ENCODE measurements at regions not wholly inside any gene's neighbourhood (a gene's known extent, or its start where the extent isn't known, plus 50 kb on each side); places are given as distances from the start of the nearest gene placed in this dataset.
A peak's percentile ranks its signal among the peaks of the same experiment; 100 is the strongest.

DNA sequence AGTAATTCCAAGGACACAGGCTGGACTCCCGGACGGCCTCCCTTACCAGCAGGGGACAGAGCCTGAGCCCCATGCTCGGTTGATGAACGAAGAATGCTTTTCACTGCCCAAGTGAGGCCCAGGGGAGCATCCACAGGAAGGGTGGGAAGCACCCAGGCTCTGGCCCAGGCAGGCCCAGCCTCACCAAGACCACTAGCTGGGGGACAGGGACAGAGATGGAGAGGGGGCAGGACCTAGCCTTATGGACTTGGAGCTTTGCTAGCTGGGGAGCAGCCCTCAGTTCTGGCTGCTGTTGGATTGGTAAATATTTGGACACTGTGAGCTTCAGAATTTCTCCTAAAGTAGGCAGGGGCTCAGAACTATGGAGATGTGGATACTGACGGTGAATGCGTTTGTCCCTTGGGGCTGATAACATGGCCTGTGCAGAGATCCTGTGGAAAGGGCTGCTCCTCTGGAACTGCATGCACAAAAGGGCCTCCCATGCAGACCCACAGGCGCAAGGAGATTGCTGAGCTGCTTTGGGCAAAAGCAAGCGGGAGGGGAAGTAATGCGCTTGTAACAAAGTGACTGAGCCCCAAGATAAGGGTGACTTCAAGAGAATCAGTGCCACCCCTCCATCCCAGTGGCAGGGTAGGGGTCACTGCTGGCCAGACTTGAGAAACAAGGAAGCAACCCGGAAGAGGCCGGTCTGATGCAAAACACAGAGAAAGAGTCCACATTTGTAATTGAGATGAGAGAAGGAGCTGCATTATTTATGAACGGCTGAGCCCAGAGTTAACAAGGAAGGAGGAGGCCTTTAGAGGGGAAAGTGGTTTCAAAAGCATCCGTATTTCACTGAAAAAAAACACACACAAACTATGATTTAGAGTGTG lies 70.1 kb upstream of the MEF2A start:
- H3K4me3 ChIP-seq (ENCODE audit: low read depth, low read length): no peak overlapping the region
- TF ChIP-seq, protein P1, sequence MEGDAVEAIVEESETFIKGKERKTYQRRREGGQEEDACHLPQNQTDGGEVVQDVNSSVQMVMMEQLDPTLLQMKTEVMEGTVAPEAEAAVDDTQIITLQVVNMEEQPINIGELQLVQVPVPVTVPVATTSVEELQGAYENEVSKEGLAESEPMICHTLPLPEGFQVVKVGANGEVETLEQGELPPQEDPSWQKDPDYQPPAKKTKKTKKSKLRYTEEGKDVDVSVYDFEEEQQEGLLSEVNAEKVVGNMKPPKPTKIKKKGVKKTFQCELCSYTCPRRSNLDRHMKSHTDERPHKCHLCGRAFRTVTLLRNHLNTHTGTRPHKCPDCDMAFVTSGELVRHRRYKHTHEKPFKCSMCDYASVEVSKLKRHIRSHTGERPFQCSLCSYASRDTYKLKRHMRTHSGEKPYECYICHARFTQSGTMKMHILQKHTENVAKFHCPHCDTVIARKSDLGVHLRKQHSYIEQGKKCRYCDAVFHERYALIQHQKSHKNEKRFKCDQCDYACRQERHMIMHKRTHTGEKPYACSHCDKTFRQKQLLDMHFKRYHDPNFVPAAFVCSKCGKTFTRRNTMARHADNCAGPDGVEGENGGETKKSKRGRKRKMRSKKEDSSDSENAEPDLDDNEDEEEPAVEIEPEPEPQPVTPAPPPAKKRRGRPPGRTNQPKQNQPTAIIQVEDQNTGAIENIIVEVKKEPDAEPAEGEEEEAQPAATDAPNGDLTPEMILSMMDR (IDR thresholded peaks at IDR 0.05; ENCODE audit: insufficient read depth, low read depth, low read length): no peak
- DNase-seq (ENCODE audit: low read depth): peak; percentile 49

DNA sequence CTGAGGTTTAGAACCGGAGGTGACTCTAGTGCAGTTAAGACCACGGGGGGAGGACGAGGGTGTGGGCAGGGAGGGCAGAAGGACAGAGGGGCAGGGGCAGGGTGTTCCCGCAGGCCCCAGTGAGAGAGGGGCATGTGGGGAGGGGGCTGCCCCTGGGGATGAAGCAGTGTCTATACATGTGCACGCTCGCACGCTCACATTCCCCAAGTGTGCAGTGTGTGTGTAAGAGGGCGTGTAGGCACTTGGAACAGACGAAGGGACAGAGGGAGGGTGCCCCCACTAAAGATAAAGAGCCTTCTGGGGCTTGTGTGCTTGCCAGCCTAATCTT lies 69.5 kb upstream of the MEF2A start:
- DNase-seq (ENCODE audit: low read depth): no peak
- no peak overlapping the region for H3K4me3 ChIP-seq (ENCODE audit: low read depth, low read length)
- TF ChIP-seq, protein P1 (IDR thresholded peaks at IDR 0.05; ENCODE audit: insufficient read depth, low read depth, low read length): no peak

DNA sequence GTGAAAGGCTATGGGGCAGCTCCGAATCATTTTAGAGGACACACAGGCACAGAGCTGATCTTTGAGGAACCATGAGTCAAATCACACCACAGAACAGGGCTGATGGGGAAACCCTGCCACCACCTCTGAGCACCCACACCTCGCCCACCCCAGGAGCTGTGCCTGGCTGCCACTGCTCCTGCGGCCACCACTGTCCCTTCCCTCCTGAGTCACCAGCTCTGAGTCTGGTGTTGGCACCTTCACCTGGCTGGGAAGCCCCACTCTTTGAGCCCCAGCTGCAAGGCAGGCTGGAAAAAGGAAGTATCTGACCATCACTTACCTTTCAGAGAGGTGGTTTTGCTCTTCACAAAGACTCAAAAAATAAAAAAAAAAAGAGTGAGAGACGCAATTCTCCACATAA lies 63.6 kb upstream of the MEF2A start:
- TF ChIP-seq, protein P1 (IDR thresholded peaks at IDR 0.05; ENCODE audit: insufficient read depth, low read depth, low read length): no peak
- DNase-seq (ENCODE audit: low read depth): no peak
- H3K4me3 ChIP-seq (ENCODE audit: low read depth, low read length): no peak overlapping the region

- TF ChIP-seq, protein P1 (IDR thresholded peaks at IDR 0.05; ENCODE audit: insufficient read depth, low read depth, low read length): no peak
- no peak for DNase-seq (ENCODE audit: low read depth)
- H3K4me3 ChIP-seq (ENCODE audit: low read depth, low read length): no peak overlapping the region
Measured at GRCh38 chr15:99502661-99503060, 63.1 kb upstream of the MEF2A start.

- H3K4me3 ChIP-seq (ENCODE audit: low read depth, low read length): no peak overlapping the region
- DNase-seq (ENCODE audit: low read depth): no peak
- TF ChIP-seq, protein P1 (IDR thresholded peaks at IDR 0.05; ENCODE audit: insufficient read depth, low read depth, low read length): no peak
Measured at GRCh38 chr15:99503411-99503810, 62.4 kb upstream of the MEF2A start.

DNA sequence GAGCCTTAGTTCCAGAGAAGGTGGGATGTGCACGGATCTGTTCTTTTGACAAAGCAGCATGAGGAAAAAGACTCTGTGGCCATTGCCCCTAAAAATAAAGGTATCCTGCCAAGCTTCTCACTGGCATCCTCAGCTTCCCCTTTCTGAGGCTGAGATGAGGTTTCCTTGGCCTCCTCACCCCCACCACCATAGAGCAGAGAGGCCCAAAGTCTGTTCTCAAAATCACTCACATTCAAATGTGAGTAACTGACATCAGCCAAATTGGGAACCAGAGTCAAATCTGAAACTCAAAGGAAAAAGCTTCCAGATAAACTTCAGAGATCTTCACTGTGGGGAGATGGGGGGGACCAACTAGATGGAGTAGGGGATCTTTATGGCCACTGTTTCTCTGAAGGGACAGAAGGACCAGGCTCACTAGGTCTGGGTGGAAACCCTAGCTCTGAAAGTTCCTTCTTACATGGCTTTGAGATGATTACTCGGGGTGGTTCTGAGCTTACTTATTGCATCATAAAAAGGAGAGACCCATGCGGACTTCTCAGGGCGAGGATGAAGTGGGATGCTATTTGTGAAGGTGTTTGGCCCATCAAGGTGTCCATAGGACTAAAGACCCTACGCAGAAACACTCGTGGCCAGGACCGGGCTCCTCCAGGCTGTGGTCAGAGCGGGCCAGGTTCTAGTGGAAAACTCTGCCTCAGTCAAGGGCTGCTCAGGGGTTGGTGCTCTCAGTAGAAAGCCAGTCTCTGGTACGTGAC lies 61.5 kb upstream of the MEF2A start:
- TF ChIP-seq, protein P1 (IDR thresholded peaks at IDR 0.05; ENCODE audit: insufficient read depth, low read depth, low read length): no peak
- no peak for DNase-seq (ENCODE audit: low read depth)

More for the DNA sequence above, 61.5 kb upstream of the MEF2A start:
- H3K4me3 ChIP-seq (ENCODE audit: low read depth, low read length): no peak overlapping the region
